Astrocyte (in vitro differentiated cells and primary cell): ENCODE measurements at regions not wholly inside any gene's neighbourhood (a gene's known extent, or its start where the extent isn't known, plus 50 kb on each side); places are given as distances from the start of the nearest gene placed in this dataset.

Experiments
- DNase-seq: peaks from one replicate; pipeline ENCODE4 v3.0.0-alpha.2; 2010; ENCODE audit warnings: low read depth
- FAIRE-seq: peaks from 2 replicates; lab custom pipeline; 2011; peaks lifted over from hg19 to GRCh38; lab: Jason Lieb, UNC
- H2AFZ ChIP-seq: 2 replicates; pipeline ENCODE4 v1.6.0; 2012; ENCODE audit warnings: low read depth, low read length, inconsistent platforms
- H3K27ac ChIP-seq: 2 replicates; pipeline ENCODE4 v1.5.1; 2011; ENCODE audit warnings: low read depth, low read length, inconsistent platforms
- H3K27me3 ChIP-seq: 2 replicates; pipeline ENCODE4 v1.6.0; 2011; ENCODE audit warnings: low read length, inconsistent platforms; ENCODE audit not compliant: insufficient read depth
- H3K36me3 ChIP-seq: 2 replicates; pipeline ENCODE4 v1.5.1; 2011; ENCODE audit warnings: low read length, inconsistent platforms; ENCODE audit not compliant: insufficient read depth
- H3K4me1 ChIP-seq: 2 replicates; pipeline ENCODE4 v1.5.1; 2011; ENCODE audit warnings: low read length, inconsistent platforms; ENCODE audit not compliant: insufficient read depth
- H3K4me2 ChIP-seq: 2 replicates; pipeline ENCODE4 v1.6.0; 2012; ENCODE audit warnings: low read length, inconsistent platforms
- H3K4me3 ChIP-seq: 2 replicates; pipeline ENCODE4 v1.5.1; 2011; ENCODE audit warnings: low read depth, mild to moderate bottlenecking, low read length, inconsistent platforms; ENCODE audit not compliant: insufficient read depth
- H3K79me2 ChIP-seq: 2 replicates; pipeline ENCODE4 v1.6.0; 2012; ENCODE audit warnings: mild to moderate bottlenecking, low read length, inconsistent platforms; ENCODE audit not compliant: insufficient read depth
- H3K9ac ChIP-seq: 2 replicates; pipeline ENCODE4 v1.6.0; 2012; ENCODE audit warnings: mild to moderate bottlenecking, low read length, inconsistent platforms
- H3K9me3 ChIP-seq: 2 replicates; pipeline ENCODE4 v1.5.1; 2012; ENCODE audit warnings: low read depth, mild to moderate bottlenecking, low read length, inconsistent platforms; ENCODE audit not compliant: insufficient read depth
- H4K20me1 ChIP-seq: 2 replicates; pipeline ENCODE4 v1.6.0; 2012; ENCODE audit warnings: low read length, inconsistent platforms; ENCODE audit not compliant: insufficient read depth
- H3K27ac Mint-ChIP-seq: one replicate; pipeline ENCODE4 v1.8.0; 2021; ENCODE audit warnings: mild to moderate bottlenecking, mixed read lengths; ENCODE audit not compliant: unreplicated experiment
- H3K27me3 Mint-ChIP-seq: one replicate; pipeline ENCODE4 v1.8.0; 2021; ENCODE audit warnings: low read depth, mixed read lengths; ENCODE audit not compliant: unreplicated experiment
- H3K36me3 Mint-ChIP-seq: one replicate; pipeline ENCODE4 v1.8.0; 2021; ENCODE audit warnings: low read depth, mixed read lengths; ENCODE audit not compliant: unreplicated experiment
- H3K4me1 Mint-ChIP-seq: one replicate; pipeline ENCODE4 v1.8.0; 2021; ENCODE audit warnings: low read depth, mixed read lengths; ENCODE audit not compliant: unreplicated experiment
- H3K4me3 Mint-ChIP-seq: one replicate; pipeline ENCODE4 v1.8.0; 2021; ENCODE audit warnings: mild to moderate bottlenecking, moderate library complexity, mixed read lengths; ENCODE audit not compliant: unreplicated experiment
- H3K9me3 Mint-ChIP-seq: one replicate; pipeline ENCODE4 v1.8.0; 2021; ENCODE audit warnings: mild to moderate bottlenecking, mixed read lengths; ENCODE audit not compliant: unreplicated experiment
- CTCF ChIP-seq: IDR thresholded peaks from 2 replicates; pipeline ENCODE4 v1.5.1; 2011; ENCODE audit warnings: low read depth, mild to moderate bottlenecking, inconsistent platforms, low read length, moderate library complexity; ENCODE audit not compliant: insufficient read depth
- EZH2 ChIP-seq: IDR thresholded peaks from 2 replicates; pipeline ENCODE4 v1.6.1; 2012; ENCODE audit warnings: mild to moderate bottlenecking, low read length, inconsistent platforms; ENCODE audit not compliant: insufficient read depth

GRCh38 chr5:61730866-61731265 lies 398.8 kb downstream of the ZSWIM6 start:
- no peaks in the 10 kb centered on the region for H3K4me1 ChIP-seq
- Mint-ChIP-seq H3K27ac (no peak overlapping the region), H3K9me3 (no peaks in the 10 kb centered on the region), H3K4me3 (no peak overlapping the region), H3K36me3 (no peaks in the 10 kb centered on the region), H3K4me1 (peaks cover 2% of the 10 kb centered on the region), H3K27me3 (peaks cover 35% of the 10 kb centered on the region)
- no peak for FAIRE-seq
- H3K36me3 ChIP-seq, result no peaks in the 10 kb centered on the region
- H3K9me3 ChIP-seq, result no peaks in the 10 kb centered on the region
- DNase-seq, result no peak
- H3K27me3 ChIP-seq, result peaks cover 2% of the 10 kb centered on the region
- no peak overlapping the region for H3K4me3 ChIP-seq
- TF ChIP-seq EZH2, result no peak
- no peak for TF ChIP-seq CTCF
- no peak overlapping the region for H3K27ac ChIP-seq
- no peak overlapping the region for H3K9ac ChIP-seq
- H3K4me2 ChIP-seq, result no peak overlapping the region
- no peaks in the 10 kb centered on the region for H3K79me2 ChIP-seq
- H2AFZ ChIP-seq, result no peak overlapping the region
- no peaks in the 10 kb centered on the region for H4K20me1 ChIP-seq

- Histone ChIP-seq H2AFZ (peak overlapping the region; percentile 28), H3K4me2 (no peak overlapping the region), H3K27me3 (peaks cover 2% of the 10 kb centered on the region), H3K4me1 (peaks cover 4% of the 10 kb centered on the region), H3K9ac (no peak overlapping the region), H3K79me2 (no peaks in the 10 kb centered on the region), H3K27ac (no peak overlapping the region), H4K20me1 (no peaks in the 10 kb centered on the region), H3K36me3 (no peaks in the 10 kb centered on the region), H3K9me3 (no peaks in the 10 kb centered on the region), H3K4me3 (no peak overlapping the region)
- FAIRE-seq (no peak), DNase-seq (no peak)
- Mint-ChIP-seq H3K4me1 (peaks cover 4% of the 10 kb centered on the region), H3K27ac (no peak overlapping the region), H3K27me3 (peaks cover 35% of the 10 kb centered on the region), H3K4me3 (no peak overlapping the region), H3K36me3 (no peaks in the 10 kb centered on the region), H3K9me3 (no peaks in the 10 kb centered on the region)
- TF ChIP-seq CTCF (no peak), EZH2 (no peak)
Measured at GRCh38 chr5:61731267-61731945, 399.3 kb downstream of the ZSWIM6 start.

- Mint-ChIP-seq H3K27ac (no peak overlapping the region), H3K4me3 (no peak overlapping the region), H3K36me3 (no peaks in the 10 kb centered on the region), H3K9me3 (no peaks in the 10 kb centered on the region), H3K27me3 (peaks cover 35% of the 10 kb centered on the region), H3K4me1 (peaks cover 8% of the 10 kb centered on the region)
- DNase-seq (no peak), FAIRE-seq (no peak)
- Histone ChIP-seq H3K27me3 (peaks cover 2% of the 10 kb centered on the region), H4K20me1 (no peaks in the 10 kb centered on the region), H3K4me3 (no peak overlapping the region), H3K4me1 (peaks cover 9% of the 10 kb centered on the region), H2AFZ (peak overlapping the region; percentile 35), H3K27ac (no peak overlapping the region), H3K36me3 (no peaks in the 10 kb centered on the region), H3K9me3 (no peaks in the 10 kb centered on the region), H3K9ac (no peak overlapping the region), H3K4me2 (peak overlapping the region; percentile 83), H3K79me2 (no peaks in the 10 kb centered on the region)
- TF ChIP-seq EZH2, result no peak
- TF ChIP-seq CTCF, result no peak
Measured at GRCh38 chr5:61731946-61732314, 399.9 kb downstream of the ZSWIM6 start.
